ENCODE measurements at regions not wholly inside any gene's neighbourhood (a gene's known extent, or its start where the extent isn't known, plus 50 kb on each side); places are given as distances from the start of the nearest gene placed in this dataset.

GRCh38 chr5:162301356-162301755, 233.8 kb downstream of the GABRG2 start:
- intact Hi-C loops (cut with DNase I; ENCODE audit: low total_unique reads): no loop called here
- Histone ChIP-seq H3K4me3 (no peak overlapping the region), H3K27ac (no peak overlapping the region), H3K36me3 (no peaks in the 10 kb centered on the region), H3K27me3 (no peaks in the 10 kb centered on the region), H3K4me1 (no peaks in the 10 kb centered on the region), H3K9me3 (no peaks in the 10 kb centered on the region)
- no peak for DNase-seq (ENCODE audit: low spot score in 2 of 2)
- no peak for TF ChIP-seq CTCF (IDR thresholded peaks at IDR 0.05)
- no peak for TF ChIP-seq POLR2A (IDR thresholded peaks at IDR 0.05)

- Histone ChIP-seq H3K36me3 (no peaks in the 10 kb centered on the region), H3K4me3 (no peak overlapping the region), H3K27ac (no peak overlapping the region), H3K27me3 (no peaks in the 10 kb centered on the region), H3K9me3 (peaks cover 6 to 9% of the 10 kb centered on the region in 2 donors), H3K4me1 (no peaks in the 10 kb centered on the region)
- no peak for DNase-seq (ENCODE audit: low spot score in 2 of 2)
- no peak for TF ChIP-seq POLR2A (IDR thresholded peaks at IDR 0.05)
- no peak for TF ChIP-seq CTCF (IDR thresholded peaks at IDR 0.05)
- TF ChIP-seq POLR2AphosphoS5 (IDR thresholded peaks at IDR 0.05): no peak
- intact Hi-C loops (cut with DNase I; ENCODE audit: low total_unique reads): no loop called here
Observed at GRCh38 chr5:162323466-162323865, 255.9 kb downstream of the GABRG2 start.

GRCh38 chr5:162324328-162324727, 256.8 kb downstream of the GABRG2 start:
- no peaks in the 10 kb centered on the region for H3K36me3 ChIP-seq

DNA sequence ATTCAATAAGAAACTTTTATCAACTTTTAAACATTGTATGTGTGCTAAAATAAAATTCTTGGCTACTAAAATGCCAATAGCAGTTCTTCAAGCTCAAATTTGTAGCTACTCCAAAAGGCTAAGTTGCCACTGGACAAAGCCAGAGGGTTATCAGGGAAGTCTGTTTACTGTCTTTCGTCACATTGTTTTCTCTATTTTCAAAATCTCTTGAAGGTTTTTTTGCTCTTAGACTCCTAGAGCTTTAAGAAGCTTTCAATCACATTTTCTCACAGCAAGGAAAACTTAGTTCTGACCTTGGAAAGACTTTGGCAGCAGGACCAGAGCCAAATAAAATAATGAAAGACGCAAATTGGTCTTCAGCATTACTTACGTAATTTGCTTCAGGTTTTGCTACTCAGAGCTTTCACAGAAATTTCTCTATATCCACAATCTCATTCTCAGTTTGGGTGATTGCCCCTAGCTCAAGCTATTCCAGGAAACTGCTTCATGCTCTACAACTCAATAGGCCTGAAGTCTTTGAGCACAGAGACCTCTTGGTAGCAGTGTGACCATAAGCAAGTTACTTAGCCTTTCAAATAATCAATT, 257.7 kb downstream of the GABRG2 start:
- Histone ChIP-seq H3K27me3 (no peaks in the 10 kb centered on the region), H3K27ac (no peak overlapping the region), H3K9me3 (no peaks in the 10 kb centered on the region), H3K4me3 (no peak overlapping the region), H3K36me3 (no peaks in the 10 kb centered on the region), H3K4me1 (no peaks in the 10 kb centered on the region)
- intact Hi-C loops (cut with DNase I; ENCODE audit: low total_unique reads): no loop called here
- DNase-seq (ENCODE audit: low spot score in 2 of 2): no peak
- TF ChIP-seq POLR2AphosphoS5 (IDR thresholded peaks at IDR 0.05) (no peak), CTCF (IDR thresholded peaks at IDR 0.05) (no peak), POLR2A (IDR thresholded peaks at IDR 0.05) (no peak)

More at GRCh38 chr5:162324328-162324727, 256.8 kb downstream of the GABRG2 start:
- intact Hi-C loops (cut with DNase I; ENCODE audit: low total_unique reads): no loop called here
- no peaks in the 10 kb centered on the region for H3K4me1 ChIP-seq
- no peaks in the 10 kb centered on the region for H3K27me3 ChIP-seq
- no peak overlapping the region for H3K4me3 ChIP-seq
- no peak for DNase-seq (ENCODE audit: low spot score in 2 of 2)
- TF ChIP-seq POLR2AphosphoS5 (IDR thresholded peaks at IDR 0.05) (no peak), CTCF (IDR thresholded peaks at IDR 0.05) (no peak), POLR2A (IDR thresholded peaks at IDR 0.05) (no peak)
- no peak overlapping the region for H3K27ac ChIP-seq
- H3K9me3 ChIP-seq: peaks cover 0 to under 1% of the 10 kb centered on the region in 2 donors

- intact Hi-C loops (cut with DNase I; ENCODE audit: low total_unique reads): no loop called here
- no peaks in the 10 kb centered on the region for H3K36me3 ChIP-seq
- TF ChIP-seq POLR2AphosphoS5 (IDR thresholded peaks at IDR 0.05) (no peak), CTCF (IDR thresholded peaks at IDR 0.05) (no peak), POLR2A (IDR thresholded peaks at IDR 0.05) (no peak)
Observed at GRCh38 chr5:162334944-162335343, 267.4 kb downstream of the GABRG2 start.

More at GRCh38 chr5:162334944-162335343, 267.4 kb downstream of the GABRG2 start:
- no peak overlapping the region for H3K27ac ChIP-seq
- H3K9me3 ChIP-seq: peaks cover 0 to 10% of the 10 kb centered on the region in 2 donors
- H3K4me3 ChIP-seq: no peak overlapping the region
- no peaks in the 10 kb centered on the region for H3K4me1 ChIP-seq
- no peaks in the 10 kb centered on the region for H3K27me3 ChIP-seq
- no peak for DNase-seq (ENCODE audit: low spot score in 2 of 2)

All from breast epithelium (tissue), 4 donors.